Muscle of back (tissue), 3 donors: ENCODE measurements at regions not wholly inside any gene's neighbourhood (a gene's known extent, or its start where the extent isn't known, plus 50 kb on each side); places are given as distances from the start of the nearest gene placed in this dataset.
A peak's percentile ranks its signal among the peaks of the same experiment; 100 is the strongest.
"Not testable (repeated sequence)": the region's sequence is repeated elsewhere in the genome, so short reads cannot be mapped to it uniquely, and the experiment has no call there.

ENCODE experiments used
- DNase-seq, 3 donors: peaks; one replicate each; pipeline versions ENCODE4 v3.0.0 to v3.0.0-alpha.2; 2013

DNA sequence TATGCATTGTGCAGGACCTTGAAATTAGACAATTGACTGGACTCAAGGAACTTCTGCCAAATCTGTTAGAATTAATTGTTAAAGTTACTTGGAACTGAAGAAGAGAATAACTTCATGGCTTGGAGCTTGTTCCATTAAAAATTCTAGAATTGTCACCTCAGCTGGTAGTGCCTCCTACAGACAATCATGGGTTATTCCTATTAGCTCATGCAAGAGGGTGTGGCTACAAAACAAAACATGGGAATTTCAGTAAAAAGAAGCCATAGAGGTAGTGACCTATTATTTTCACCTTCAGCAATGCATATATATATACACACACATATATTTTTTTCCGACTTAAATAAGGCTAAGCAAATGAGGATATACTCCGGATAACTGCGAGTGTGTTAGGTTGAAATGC lies 181.9 kb upstream of the DTNA start:
- DNase-seq, result no peak

- DNase-seq, result no peak
Measured at GRCh38 chr18:34529358-34530335, 180.5 kb upstream of the DTNA start.

- DNase-seq, result no peak
Measured at GRCh38 chr18:34531110-34531509, 179.0 kb upstream of the DTNA start.

GRCh38 chr18:34534642-34535041 lies 175.5 kb upstream of the DTNA start:
- DNase-seq, result not testable (repeated sequence)

GRCh38 chr18:34540897-34541296 lies 169.2 kb upstream of the DTNA start:
- no peak for DNase-seq

DNA sequence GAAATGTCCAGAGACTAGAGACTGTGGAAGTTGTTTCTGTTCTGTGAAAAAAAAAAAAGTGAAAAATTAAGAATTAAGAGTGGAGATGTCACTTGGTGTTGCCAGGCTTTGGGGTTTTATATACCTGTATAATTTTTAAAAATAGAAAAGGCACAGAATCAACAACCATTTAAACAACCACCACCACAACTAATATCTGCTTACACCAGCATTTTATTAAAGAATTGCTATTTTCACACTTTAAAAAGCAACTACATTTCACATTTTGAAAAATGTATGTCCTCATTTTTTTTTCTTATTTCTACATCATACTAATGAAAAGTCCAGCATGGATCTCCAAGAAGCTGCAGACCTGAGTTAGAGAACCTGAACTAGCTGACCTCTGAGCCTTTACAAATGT lies 167.5 kb upstream of the DTNA start:
- DNase-seq, result no peak

- no peak for DNase-seq
Measured at GRCh38 chr18:34543356-34543755, 166.7 kb upstream of the DTNA start.

- DNase-seq, result no peak
Measured at GRCh38 chr18:34543945-34544344, 166.2 kb upstream of the DTNA start.

GRCh38 chr18:34544930-34545329 lies 165.2 kb upstream of the DTNA start:
- no peak for DNase-seq

GRCh38 chr18:34548120-34548972 lies 161.8 kb upstream of the DTNA start:
- no peak for DNase-seq

- DNase-seq, result no peak
Measured at GRCh38 chr18:34548973-34549294, 161.2 kb upstream of the DTNA start.

GRCh38 chr18:34549367-34549766 lies 160.7 kb upstream of the DTNA start:
- DNase-seq, result no peak

DNA sequence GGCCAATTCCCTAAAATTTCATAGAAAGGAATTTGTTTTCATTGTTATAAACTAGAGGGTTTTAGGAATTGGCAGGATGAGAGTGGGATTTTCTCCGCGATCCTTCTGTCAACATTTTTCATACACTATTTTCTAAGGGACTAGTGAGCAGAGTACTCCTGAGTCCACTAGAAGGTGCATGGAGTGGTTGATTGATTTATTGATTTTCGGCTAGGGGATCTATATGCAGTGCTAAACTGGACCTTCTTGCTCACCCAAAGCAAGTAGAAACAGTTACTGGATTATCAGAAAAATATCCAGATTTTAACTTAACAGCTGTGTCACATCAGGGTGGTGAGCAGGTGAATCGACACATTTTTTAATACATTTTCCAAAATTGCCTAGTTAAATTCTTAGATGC lies 159.9 kb upstream of the DTNA start:
- DNase-seq, result no peak

GRCh38 chr18:34550902-34551301 lies 159.2 kb upstream of the DTNA start:
- DNase-seq, result no peak

DNA sequence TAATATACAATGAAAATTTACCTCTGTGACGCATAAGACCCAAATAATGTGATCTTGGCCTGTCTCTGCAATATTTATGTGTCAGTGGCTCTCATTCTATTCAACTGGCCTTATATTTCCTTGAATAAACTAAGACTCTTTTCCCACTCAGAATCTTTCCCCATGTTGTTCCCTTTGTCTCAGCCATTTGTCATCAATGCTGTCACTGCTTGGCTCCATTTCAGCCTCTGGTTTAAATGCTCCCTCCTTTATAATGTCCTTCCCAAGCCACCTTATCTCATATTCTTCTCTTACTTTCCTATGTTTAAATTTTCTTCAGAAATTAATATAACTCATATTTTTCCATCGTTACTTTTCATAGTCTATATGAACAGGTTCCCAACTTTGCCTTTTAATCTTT lies 158.3 kb upstream of the DTNA start:
- DNase-seq, result peak in 2 of 3 donors; percentile 6 to 14

- peak; percentile 7 to 16 (median 7) for DNase-seq
Measured at GRCh38 chr18:34562252-34562870, 147.7 kb upstream of the DTNA start.

GRCh38 chr18:34567857-34568256 lies 142.2 kb upstream of the DTNA start:
- DNase-seq, result no peak

GRCh38 chr18:34576622-34577021 lies 133.5 kb upstream of the DTNA start:
- no peak for DNase-seq

GRCh38 chr18:34583895-34584294 lies 126.2 kb upstream of the DTNA start:
- no peak for DNase-seq

DNA sequence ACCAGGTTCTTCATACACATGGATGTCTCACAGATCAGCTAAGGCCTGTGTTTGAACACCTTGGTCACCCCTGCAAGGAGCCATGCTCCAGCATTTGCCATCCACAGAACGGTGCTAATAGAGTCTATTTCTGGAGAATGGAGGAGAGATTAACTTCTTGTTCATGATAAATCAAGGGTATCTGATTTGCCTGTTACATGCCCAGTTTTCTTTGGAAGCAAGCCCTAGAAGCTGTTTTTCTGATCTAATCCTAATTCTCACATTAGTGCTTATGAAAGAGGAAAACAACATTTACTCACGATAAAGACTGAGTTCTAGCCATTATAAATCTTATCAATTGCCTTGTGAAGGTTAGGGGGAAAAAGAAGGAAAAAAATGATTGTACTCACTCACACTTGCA lies 119.6 kb upstream of the DTNA start:
- no peak for DNase-seq

DNA sequence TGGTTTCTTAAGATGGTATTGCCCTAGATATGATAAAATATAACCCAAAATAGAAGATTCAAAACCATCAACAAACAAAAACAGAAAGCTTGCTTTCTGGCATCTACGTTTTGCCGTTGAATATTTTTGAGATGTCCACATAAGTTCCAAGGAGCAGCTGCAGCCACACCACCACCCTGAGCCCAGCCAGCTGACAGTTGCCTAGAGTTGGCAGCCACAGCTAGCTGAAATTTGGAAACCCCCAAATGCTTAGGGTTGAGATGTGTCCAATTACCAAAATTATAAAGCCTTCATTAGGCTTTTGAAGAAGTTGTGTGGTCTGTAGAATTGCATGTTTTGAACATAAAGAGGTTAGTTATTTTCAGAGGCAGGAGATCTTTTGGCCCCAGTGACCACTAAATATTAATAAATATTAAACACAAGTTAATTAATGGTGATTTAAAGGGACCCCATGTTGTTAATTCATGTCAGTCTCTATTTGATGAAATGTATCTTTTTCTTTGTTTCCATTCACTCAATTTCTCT lies 118.1 kb upstream of the DTNA start:
- DNase-seq, result peak in 2 of 3 donors; percentile 26 to 53

DNA sequence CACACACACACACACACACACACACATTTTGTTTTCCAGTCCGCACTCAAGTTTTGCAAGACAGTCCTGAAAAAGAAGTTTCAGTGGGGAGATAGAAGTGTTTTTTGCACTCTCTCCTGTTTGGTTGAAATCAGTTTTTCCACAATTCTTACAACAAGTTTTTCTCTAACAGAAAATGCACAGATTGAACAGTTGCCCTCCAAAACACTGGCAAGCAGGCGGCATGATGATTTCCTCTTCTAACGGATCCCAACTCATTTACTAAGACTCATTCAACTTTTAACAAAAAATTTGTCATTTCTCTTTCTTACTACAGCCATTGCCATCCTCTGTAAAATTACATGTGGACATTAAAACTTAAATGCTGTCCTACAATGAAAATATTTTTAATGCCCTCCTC lies 117.6 kb upstream of the DTNA start:
- DNase-seq, result no peak
